ENCODE measurements at regions not wholly inside any gene's neighbourhood (a gene's known extent, or its start where the extent isn't known, plus 50 kb on each side); places are given as distances from the start of the nearest gene placed in this dataset.
A peak's percentile ranks its signal among the peaks of the same experiment; 100 is the strongest.

DNA sequence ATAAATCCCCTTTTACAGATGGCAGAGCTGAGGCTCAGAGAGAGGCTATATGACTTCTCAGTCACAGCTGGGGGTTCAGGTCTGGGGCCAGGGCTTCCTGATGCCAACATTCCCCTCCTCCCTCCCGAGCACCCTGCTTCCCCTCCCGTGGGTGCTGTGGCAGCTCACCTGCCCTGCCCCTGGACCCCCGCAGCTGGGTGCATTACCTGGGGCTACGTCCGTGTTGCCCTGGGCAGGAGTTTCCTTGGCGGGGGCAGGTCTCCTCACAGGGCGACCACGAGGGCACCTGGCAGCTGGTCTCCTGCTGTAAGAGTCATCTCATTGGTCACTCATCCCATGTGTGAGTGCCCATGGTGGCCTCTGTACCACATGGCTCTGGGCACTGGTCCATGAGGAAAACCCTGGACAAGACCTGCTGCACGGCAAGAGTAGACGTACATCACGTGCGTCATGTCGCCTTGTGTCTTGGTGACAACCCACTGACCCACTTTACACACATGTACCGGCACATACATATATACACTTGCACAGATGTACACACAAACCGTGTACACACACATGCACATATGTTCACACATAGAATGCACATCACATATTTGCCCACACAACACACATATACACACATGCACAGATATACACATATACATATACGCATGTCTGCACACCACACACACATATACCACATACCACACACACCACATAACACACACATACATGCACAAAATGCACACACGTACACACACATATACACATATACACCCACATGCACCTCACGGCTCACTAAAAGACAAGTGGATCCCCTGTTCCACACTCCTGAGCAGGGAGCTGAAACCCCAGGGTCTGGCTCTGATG lies 134.0 kb downstream of the FOXL1 start:
- intact Hi-C loops (cut with micrococcal nuclease; ENCODE audit: unreplicated experiment): no loop called here
- DNase-seq (ENCODE audit: low spot score): no peak
- ChIA-PET POLR2A (ENCODE audit: low non-redundant PET) (no interaction called here), CTCF (no interaction called here)
- no peak overlapping the region for H3K27ac ChIP-seq (ENCODE audit: low read depth, low read length, poor library complexity, severe bottlenecking)
- H3K36me3 ChIP-seq (ENCODE audit: insufficient read depth, low read length, poor library complexity, severe bottlenecking): no peaks in the 10 kb centered on the region
- H3K27me3 ChIP-seq (replicated peaks; ENCODE audit: insufficient read depth, low read depth, low read length, poor library complexity): peaks cover 35% of the 10 kb centered on the region
- no peak for TF ChIP-seq EZH2 (IDR thresholded peaks at IDR 0.05; ENCODE audit: borderline replicate concordance, low read depth, low read length, poor library complexity, severe bottlenecking)
- TF ChIP-seq, protein P1, sequence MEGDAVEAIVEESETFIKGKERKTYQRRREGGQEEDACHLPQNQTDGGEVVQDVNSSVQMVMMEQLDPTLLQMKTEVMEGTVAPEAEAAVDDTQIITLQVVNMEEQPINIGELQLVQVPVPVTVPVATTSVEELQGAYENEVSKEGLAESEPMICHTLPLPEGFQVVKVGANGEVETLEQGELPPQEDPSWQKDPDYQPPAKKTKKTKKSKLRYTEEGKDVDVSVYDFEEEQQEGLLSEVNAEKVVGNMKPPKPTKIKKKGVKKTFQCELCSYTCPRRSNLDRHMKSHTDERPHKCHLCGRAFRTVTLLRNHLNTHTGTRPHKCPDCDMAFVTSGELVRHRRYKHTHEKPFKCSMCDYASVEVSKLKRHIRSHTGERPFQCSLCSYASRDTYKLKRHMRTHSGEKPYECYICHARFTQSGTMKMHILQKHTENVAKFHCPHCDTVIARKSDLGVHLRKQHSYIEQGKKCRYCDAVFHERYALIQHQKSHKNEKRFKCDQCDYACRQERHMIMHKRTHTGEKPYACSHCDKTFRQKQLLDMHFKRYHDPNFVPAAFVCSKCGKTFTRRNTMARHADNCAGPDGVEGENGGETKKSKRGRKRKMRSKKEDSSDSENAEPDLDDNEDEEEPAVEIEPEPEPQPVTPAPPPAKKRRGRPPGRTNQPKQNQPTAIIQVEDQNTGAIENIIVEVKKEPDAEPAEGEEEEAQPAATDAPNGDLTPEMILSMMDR (conservative IDR thresholded peaks at IDR 0.05; ENCODE audit: low read depth, low read length): no peak
- H3K9me3 ChIP-seq (ENCODE audit: low read depth, low read length, poor library complexity, severe bottlenecking): no peaks in the 10 kb centered on the region
- H3K4me1 ChIP-seq (ENCODE audit: insufficient read depth, low read length, poor library complexity, severe bottlenecking): no peaks in the 10 kb centered on the region
- H3K4me3 ChIP-seq (ENCODE audit: low read depth, low read length, poor library complexity, severe bottlenecking): no peak overlapping the region
- BruUV-seq (replicated peaks): no TSS peak

DNA sequence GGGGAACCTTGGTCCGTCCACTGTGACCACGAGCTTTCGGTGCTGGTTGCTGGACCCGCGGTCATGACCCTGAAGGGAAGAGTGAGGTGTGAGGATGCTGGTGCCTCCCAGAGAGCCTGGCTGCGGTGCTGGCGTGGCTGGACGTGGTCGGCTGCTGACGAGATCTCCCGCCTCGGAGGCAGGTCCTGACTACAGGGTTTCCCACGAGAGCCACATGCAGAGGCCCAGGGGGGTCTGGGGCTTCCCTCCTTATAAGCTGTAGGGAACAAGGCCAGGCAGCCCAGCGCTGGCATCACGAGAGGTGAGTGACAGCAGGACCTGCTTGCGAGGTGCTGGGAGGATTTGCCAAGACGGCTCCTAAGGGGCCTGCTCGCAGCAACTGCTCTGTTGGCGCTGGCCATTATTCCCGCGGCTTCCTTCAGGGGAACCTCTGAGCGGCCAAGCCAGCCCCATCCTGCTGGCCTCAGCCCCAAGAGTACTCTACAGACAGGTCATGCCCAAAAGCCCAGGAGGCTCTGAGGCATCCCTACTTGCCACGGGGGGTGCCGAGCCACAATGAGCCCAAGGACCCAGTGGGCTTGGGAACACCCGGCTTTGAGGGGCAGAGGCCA lies 134.8 kb downstream of the FOXL1 start:
- Histone ChIP-seq H3K27ac (ENCODE audit: low read depth, low read length, poor library complexity, severe bottlenecking) (no peak overlapping the region), H3K9me3 (ENCODE audit: low read depth, low read length, poor library complexity, severe bottlenecking) (no peaks in the 10 kb centered on the region), H3K4me3 (ENCODE audit: low read depth, low read length, poor library complexity, severe bottlenecking) (no peak overlapping the region), H3K36me3 (ENCODE audit: insufficient read depth, low read length, poor library complexity, severe bottlenecking) (no peaks in the 10 kb centered on the region), H3K27me3 (replicated peaks; ENCODE audit: insufficient read depth, low read depth, low read length, poor library complexity) (peaks cover 41% of the 10 kb centered on the region), H3K4me1 (ENCODE audit: insufficient read depth, low read length, poor library complexity, severe bottlenecking) (no peaks in the 10 kb centered on the region)
- POLR2A ChIA-PET (ENCODE audit: low non-redundant PET): no interaction called here
- BruUV-seq (replicated peaks): no TSS peak
- TF ChIP-seq, protein P1 (conservative IDR thresholded peaks at IDR 0.05; ENCODE audit: low read depth, low read length): no peak
- no peak for TF ChIP-seq EZH2 (IDR thresholded peaks at IDR 0.05; ENCODE audit: borderline replicate concordance, low read depth, low read length, poor library complexity, severe bottlenecking)
- intact Hi-C loops (cut with micrococcal nuclease; ENCODE audit: unreplicated experiment): no loop called here
- CTCF ChIA-PET: no interaction called here
- no peak for DNase-seq (ENCODE audit: low spot score)

DNA sequence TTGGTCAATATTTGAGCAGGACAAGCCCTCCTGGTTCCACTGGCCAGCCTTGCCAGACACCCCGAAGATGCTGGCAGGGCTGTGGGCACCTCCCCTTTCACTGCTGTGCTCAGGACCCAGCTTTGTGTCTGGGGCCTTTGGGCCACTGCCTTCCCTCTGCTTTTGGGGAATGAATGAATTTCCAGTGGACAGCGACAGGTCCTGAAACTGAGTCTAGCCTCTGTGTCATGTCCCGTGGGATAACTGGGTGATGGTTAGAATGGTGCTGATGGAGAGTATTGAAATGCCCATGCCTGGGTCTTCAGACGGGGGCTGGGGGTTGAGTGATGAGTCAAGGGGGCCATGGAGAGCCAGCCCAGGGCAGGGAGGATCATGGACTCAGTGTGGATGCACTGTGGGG lies 135.8 kb downstream of the FOXL1 start:
- no peak overlapping the region for H3K27ac ChIP-seq (ENCODE audit: low read depth, low read length, poor library complexity, severe bottlenecking)
- no peak overlapping the region for H3K4me3 ChIP-seq (ENCODE audit: low read depth, low read length, poor library complexity, severe bottlenecking)
- H3K9me3 ChIP-seq (ENCODE audit: low read depth, low read length, poor library complexity, severe bottlenecking): no peaks in the 10 kb centered on the region
- intact Hi-C loops (cut with micrococcal nuclease; ENCODE audit: unreplicated experiment): no loop called here
- no peaks in the 10 kb centered on the region for H3K4me1 ChIP-seq (ENCODE audit: insufficient read depth, low read length, poor library complexity, severe bottlenecking)
- TF ChIP-seq EZH2 (IDR thresholded peaks at IDR 0.05; ENCODE audit: borderline replicate concordance, low read depth, low read length, poor library complexity, severe bottlenecking): no peak
- TF ChIP-seq, protein P1 (conservative IDR thresholded peaks at IDR 0.05; ENCODE audit: low read depth, low read length): no peak
- no TSS peak for BruUV-seq (replicated peaks)
- DNase-seq (ENCODE audit: low spot score): peak; percentile 11
- peaks cover 49% of the 10 kb centered on the region for H3K27me3 ChIP-seq (replicated peaks; ENCODE audit: insufficient read depth, low read depth, low read length, poor library complexity)
- no peaks in the 10 kb centered on the region for H3K36me3 ChIP-seq (ENCODE audit: insufficient read depth, low read length, poor library complexity, severe bottlenecking)
- ChIA-PET POLR2A (ENCODE audit: low non-redundant PET) (no interaction called here), CTCF (no interaction called here)
